HCT116 (cell line): ENCODE measurements at regions not wholly inside any gene's neighbourhood (a gene's known extent, or its start where the extent isn't known, plus 50 kb on each side); places are given as distances from the start of the nearest gene placed in this dataset.

Source experiments
- ATAC-seq: fragments of 200-7000 bp; cut with Tn5 transposase; 2 replicates; pipeline ENCODE4 v1.9.1; 2020; ENCODE audit warnings: mild to moderate bottlenecking, moderate library complexity
- BruUV-seq: library from RNA; stranded (reverse); fragments of 400-500 nt; replicated peaks from 2 replicates; lab custom pipeline; 2021; lab: Mats Ljungman, UMichigan
- CTCF ChIA-PET: fragments of 300-600 bp; sonication (Branson Sonifier 250); formaldehyde crosslinking; loops from one replicate; lab custom pipeline; 2021; ENCODE audit warnings: antibody characterized with exemption; lab: Charles Lee
- POLR2A ChIA-PET: fragments of 300-600, 350-600 bp; sonication (Branson Sonifier 250); formaldehyde crosslinking; loops from one replicate; lab custom pipeline; 2021; ENCODE audit warnings: antibody characterized with exemption; lab: Charles Lee
- RAD21 ChIA-PET, 2 experiments: fragments of 300-600 bp; sonication (Branson Sonifier 250); formaldehyde crosslinking; loops; one replicate each; lab custom pipeline; 2023; ENCODE audit warnings: low total read pairs in 2 of 2; ENCODE audit not compliant: uncharacterized antibody in 2 of 2, unreplicated experiment in 2 of 2, low non-redundant PET in 1 of 2; lab: Charles Lee
- DNase-seq: peaks from one replicate; pipeline ENCODE4 v3.0.0-alpha.2; 2010; ENCODE audit warnings: low read depth, low spot score
- H2AFZ ChIP-seq: fragments of 200-600 bp; shearing (Covaris generic), sonication (generic); 2 replicates; pipeline ENCODE4 v1.6.1; 2017; ENCODE audit warnings: low read depth, mixed run types, mixed read lengths, antibody characterized with exemption, low read length; ENCODE audit not compliant: poor library complexity, severe bottlenecking
- H3K27ac ChIP-seq: 2 replicates; pipeline ENCODE4 v1.5.1; 2012; ENCODE audit warnings: low read depth, low read length
- H3K27me3 ChIP-seq: fragments of 200-600 bp; sonication (generic); 2 replicates; pipeline ENCODE4 v1.6.1; 2016; ENCODE audit warnings: mixed run types, low read length, mixed read lengths; ENCODE audit not compliant: insufficient read depth
- H3K36me3 ChIP-seq, 2 experiments: fragments of 200-500 bp in 1 of 2; fragments of 200-600 bp in 1 of 2; sonication (Bioruptor generic) in 1 of 2; sonication (generic) in 1 of 2; 2 replicates each; pipeline versions ENCODE4 v1.5.1 to v1.6.1; 2014 to 2016; ENCODE audit warnings: low read length in 2 of 2, inconsistent platforms in 1 of 2, mixed read lengths in 1 of 2, mixed run types in 1 of 2; ENCODE audit not compliant: insufficient read depth in 2 of 2, control insufficient read depth in 1 of 2
- H3K4me1 ChIP-seq, 2 experiments: fragments of 200-600 bp in 1 of 2; sonication (generic) in 1 of 2; 2 replicates each; pipeline versions ENCODE4 v1.5.1 to v1.6.1; 2012 to 2017; ENCODE audit warnings: low read length in 2 of 2, inconsistent platforms in 1 of 2, mild to moderate bottlenecking in 1 of 2, mixed read lengths in 1 of 2, mixed run types in 1 of 2, moderate library complexity in 1 of 2; ENCODE audit not compliant: insufficient read depth in 2 of 2, control insufficient read depth in 1 of 2
- H3K4me2 ChIP-seq: fragments of 200-600 bp; sonication (generic); 2 replicates; pipeline ENCODE4 v1.6.1; 2017; ENCODE audit warnings: mixed run types, low read length, mixed read lengths
- H3K4me3 ChIP-seq, 2 experiments: fragments of 200-600 bp in 1 of 2; sonication (generic) in 1 of 2; replicated peaks in 1 of 2; 2 replicates each; pipeline ENCODE4 v1.5.1; 2011 to 2016; ENCODE audit warnings: low read length in 2 of 2, control low read depth in 1 of 2, low read depth in 1 of 2, mild to moderate bottlenecking in 1 of 2, mixed read lengths in 1 of 2, mixed run types in 1 of 2
- H3K79me2 ChIP-seq: fragments of 200-600 bp; sonication (generic); 2 replicates; pipeline ENCODE4 v1.6.1; 2017; ENCODE audit warnings: mild to moderate bottlenecking, mixed run types, low read length, moderate library complexity, mixed read lengths; ENCODE audit not compliant: insufficient read depth
- H3K9ac ChIP-seq: fragments of 200-600 bp; sonication (generic); 2 replicates; pipeline ENCODE4 v1.6.1; 2016; ENCODE audit warnings: low read length, mixed read lengths
- H3K9me2 ChIP-seq: fragments of 200-600 bp; sonication (generic), shearing (Covaris generic); 2 replicates; pipeline ENCODE4 v1.6.1; 2017; ENCODE audit warnings: mixed run types, mild to moderate bottlenecking, moderate library complexity; ENCODE audit not compliant: insufficient read depth
- H3K9me3 ChIP-seq, 2 experiments: fragments of 200-500 bp in 1 of 2; fragments of 200-600 bp in 1 of 2; sonication (Bioruptor generic) in 1 of 2; sonication (generic) in 1 of 2; 2 replicates each; pipeline ENCODE4 v1.6.1; 2014 to 2017; ENCODE audit warnings: low read length in 2 of 2, mixed read lengths in 2 of 2, inconsistent platforms in 1 of 2, low read depth in 1 of 2, mild to moderate bottlenecking in 1 of 2, mixed run types in 1 of 2, moderate library complexity in 1 of 2; ENCODE audit not compliant: control insufficient read depth in 1 of 2, insufficient read depth in 1 of 2
- H4K20me1 ChIP-seq: fragments of 200-600 bp; sonication (generic), shearing (Covaris generic); 2 replicates; pipeline ENCODE4 v1.6.1; 2017; ENCODE audit warnings: mixed run types, mild to moderate bottlenecking, moderate library complexity; ENCODE audit not compliant: insufficient read depth
- CEBPB ChIP-seq: IDR thresholded peaks from 2 replicates; pipeline ENCODE4 v1.6.1; 2012; ENCODE audit warnings: low read depth
- EZH2 ChIP-seq: fragments of 200-600 bp; sonication (generic); IDR thresholded peaks from 2 replicates; pipeline ENCODE4 v1.6.1; 2017; ENCODE audit warnings: antibody characterized with exemption, mixed run types
- FOSL1 ChIP-seq: IDR thresholded peaks from 2 replicates; pipeline ENCODE4 v1.6.1; 2012; ENCODE audit warnings: low read depth
- POLR2A ChIP-seq: IDR thresholded peaks from 2 replicates; pipeline ENCODE4 v1.7.0; 2011; ENCODE audit warnings: borderline replicate concordance; ENCODE audit not compliant: insufficient read depth, insufficient read length; ENCODE audit errors: extremely low read depth
- RAD21 ChIP-seq: IDR thresholded peaks from 2 replicates; pipeline ENCODE4 v1.6.1; 2012; ENCODE audit warnings: low read depth, mild to moderate bottlenecking
- SIN3A ChIP-seq: IDR thresholded peaks from 2 replicates; pipeline ENCODE4 v1.6.1; 2012; ENCODE audit warnings: low read depth
- ZFX ChIP-seq: fragments of 450-650 bp; IDR thresholded peaks from 2 replicates; pipeline ENCODE4 v1.6.1; 2017
- intact Hi-C: fragments of 100-400 bp; cut with micrococcal nuclease; formaldehyde crosslinking; loops from 2 replicates; pipeline ENCODE4 v1.10.0; 2022
- TF ChIP-seq, protein P1 (sequence below), 3 experiments: fragments of 200-600 bp in 1 of 3; sonication (generic) in 1 of 3; IDR thresholded peaks in 2 of 3; conservative IDR thresholded peaks in 1 of 3; 2 replicates each; pipeline ENCODE4 v1.5.1; 2012 to 2017; ENCODE audit warnings: low read depth in 2 of 3, low read length in 2 of 3, antibody characterized with exemption in 1 of 3, borderline replicate concordance in 1 of 3, control low read depth in 1 of 3, mild to moderate bottlenecking in 1 of 3, mixed read lengths in 1 of 3, mixed run types in 1 of 3, moderate library complexity in 1 of 3; ENCODE audit not compliant: insufficient read depth in 1 of 3
- TF ChIP-seq, protein P2 (sequence below): IDR thresholded peaks from 2 replicates; pipeline ENCODE4 v1.6.1; 2012
- TF ChIP-seq, protein P3 (sequence below): IDR thresholded peaks from 2 replicates; pipeline ENCODE4 v1.6.1; 2011; ENCODE audit warnings: mild to moderate bottlenecking, low read length, moderate library complexity; ENCODE audit not compliant: insufficient replicate concordance; ENCODE audit errors: extremely low read depth

DNA sequence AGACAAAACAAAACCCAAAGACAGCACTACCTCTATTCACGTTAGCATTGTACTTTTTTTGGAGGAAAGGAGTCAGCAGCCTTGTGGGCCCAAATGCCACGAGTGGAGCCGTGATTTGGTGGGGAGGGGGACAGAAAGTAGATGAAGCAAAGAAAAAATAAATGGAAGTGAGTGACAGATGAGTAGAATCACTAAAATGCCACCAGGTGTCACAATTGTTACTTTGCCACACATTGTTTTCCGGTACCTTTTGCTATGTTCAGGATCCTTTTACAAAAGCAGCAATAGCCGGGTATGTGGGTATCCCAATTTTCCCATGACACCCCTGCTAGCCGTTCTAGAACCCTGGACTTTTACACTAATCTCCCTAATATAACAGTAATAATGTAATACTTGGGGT is 85.0 kb upstream of the AK4 start:
- DNase-seq: no peak
- TF ChIP-seq, protein P1, sequence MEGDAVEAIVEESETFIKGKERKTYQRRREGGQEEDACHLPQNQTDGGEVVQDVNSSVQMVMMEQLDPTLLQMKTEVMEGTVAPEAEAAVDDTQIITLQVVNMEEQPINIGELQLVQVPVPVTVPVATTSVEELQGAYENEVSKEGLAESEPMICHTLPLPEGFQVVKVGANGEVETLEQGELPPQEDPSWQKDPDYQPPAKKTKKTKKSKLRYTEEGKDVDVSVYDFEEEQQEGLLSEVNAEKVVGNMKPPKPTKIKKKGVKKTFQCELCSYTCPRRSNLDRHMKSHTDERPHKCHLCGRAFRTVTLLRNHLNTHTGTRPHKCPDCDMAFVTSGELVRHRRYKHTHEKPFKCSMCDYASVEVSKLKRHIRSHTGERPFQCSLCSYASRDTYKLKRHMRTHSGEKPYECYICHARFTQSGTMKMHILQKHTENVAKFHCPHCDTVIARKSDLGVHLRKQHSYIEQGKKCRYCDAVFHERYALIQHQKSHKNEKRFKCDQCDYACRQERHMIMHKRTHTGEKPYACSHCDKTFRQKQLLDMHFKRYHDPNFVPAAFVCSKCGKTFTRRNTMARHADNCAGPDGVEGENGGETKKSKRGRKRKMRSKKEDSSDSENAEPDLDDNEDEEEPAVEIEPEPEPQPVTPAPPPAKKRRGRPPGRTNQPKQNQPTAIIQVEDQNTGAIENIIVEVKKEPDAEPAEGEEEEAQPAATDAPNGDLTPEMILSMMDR (IDR thresholded peaks at IDR 0.05 in 2 of 3, conservative IDR thresholded peaks at IDR 0.05 in 1 of 3; ENCODE audit: borderline replicate concordance in 1 of 3, insufficient read depth in 1 of 3, low read depth in 2 of 3, low read length in 2 of 3): peak; percentile 41 to 54 (median 51); a peak in 5 of 6 replicates
- TF ChIP-seq RAD21: peak; percentile 66
- TF ChIP-seq FOSL1: no peak
- no peaks in the 10 kb centered on the region for H4K20me1 ChIP-seq
- no peak overlapping the region for H2AFZ ChIP-seq
- H3K9me2 ChIP-seq: no peaks in the 10 kb centered on the region
- no peak for ATAC-seq
- ChIA-PET POLR2A (interaction anchor here (1.0 kb wide), 1 partner anchor 357 kb away, joined by 3 read pairs; the partner anchor contains the start of genes LEPR and LEPROT), RAD21 (interaction anchor here in 1 of 2 experiments (1.1 kb wide), 1 partner anchor 633 kb away, joined by 3 read pairs; no protein-coding TSS in a partner anchor), CTCF (interaction anchor here (0.8 to 4.7 kb wide), 5 partner anchors 12 to 624 kb away, joined by 3 to 19 read pairs (median 3); no protein-coding TSS in a partner anchor)
- no peaks in the 10 kb centered on the region for H3K9me3 ChIP-seq
- no peak overlapping the region for H3K9ac ChIP-seq
- no peak overlapping the region for H3K27ac ChIP-seq
- intact Hi-C loops: loop anchor here (1.0 to 10.0 kb wide), 5 partner anchors 82 to 1182 kb away; partner anchors contain the start of genes AK4, LEPR and LEPROT
- no peak overlapping the region for H3K4me2 ChIP-seq
- H3K79me2 ChIP-seq: no peaks in the 10 kb centered on the region
- H3K27me3 ChIP-seq: no peaks in the 10 kb centered on the region
- no peak overlapping the region for H3K4me3 ChIP-seq
- peaks cover 7 to 12% of the 10 kb centered on the region in 2 experiments; a peak in 3 of 4 replicates for H3K4me1 ChIP-seq
- no peaks in the 10 kb centered on the region for H3K36me3 ChIP-seq
- no TSS peak for BruUV-seq

DNA sequence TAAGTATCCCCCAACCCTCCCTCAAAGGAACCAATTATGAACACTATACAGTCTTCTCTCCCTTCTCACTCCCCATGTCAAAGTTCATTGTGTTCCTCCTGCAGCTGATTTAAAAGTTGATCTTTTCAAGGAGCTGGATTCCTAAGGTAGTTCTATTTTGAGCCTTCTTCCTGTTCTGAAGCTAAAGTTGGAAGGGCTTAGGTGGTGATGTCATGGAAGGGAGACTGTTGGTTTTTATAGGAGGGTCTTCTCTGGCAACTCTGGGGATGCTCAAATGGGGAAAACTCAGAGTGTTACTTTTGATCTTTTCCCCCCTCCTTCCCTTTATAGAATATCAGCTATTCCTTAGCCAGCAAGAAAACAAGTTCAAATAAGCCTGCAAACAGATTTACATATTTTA is 83.0 kb upstream of the AK4 start:
- H3K9me2 ChIP-seq: no peaks in the 10 kb centered on the region
- no peaks in the 10 kb centered on the region for H3K79me2 ChIP-seq
- no peak for TF ChIP-seq POLR2A
- no peak for TF ChIP-seq EZH2
- TF ChIP-seq FOSL1: no peak
- no peak for TF ChIP-seq ZFX
- TF ChIP-seq SIN3A: no peak
- TF ChIP-seq CEBPB: no peak
- TF ChIP-seq, protein P2, sequence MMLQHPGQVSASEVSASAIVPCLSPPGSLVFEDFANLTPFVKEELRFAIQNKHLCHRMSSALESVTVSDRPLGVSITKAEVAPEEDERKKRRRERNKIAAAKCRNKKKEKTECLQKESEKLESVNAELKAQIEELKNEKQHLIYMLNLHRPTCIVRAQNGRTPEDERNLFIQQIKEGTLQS: no peak
- TF ChIP-seq, protein P3, sequence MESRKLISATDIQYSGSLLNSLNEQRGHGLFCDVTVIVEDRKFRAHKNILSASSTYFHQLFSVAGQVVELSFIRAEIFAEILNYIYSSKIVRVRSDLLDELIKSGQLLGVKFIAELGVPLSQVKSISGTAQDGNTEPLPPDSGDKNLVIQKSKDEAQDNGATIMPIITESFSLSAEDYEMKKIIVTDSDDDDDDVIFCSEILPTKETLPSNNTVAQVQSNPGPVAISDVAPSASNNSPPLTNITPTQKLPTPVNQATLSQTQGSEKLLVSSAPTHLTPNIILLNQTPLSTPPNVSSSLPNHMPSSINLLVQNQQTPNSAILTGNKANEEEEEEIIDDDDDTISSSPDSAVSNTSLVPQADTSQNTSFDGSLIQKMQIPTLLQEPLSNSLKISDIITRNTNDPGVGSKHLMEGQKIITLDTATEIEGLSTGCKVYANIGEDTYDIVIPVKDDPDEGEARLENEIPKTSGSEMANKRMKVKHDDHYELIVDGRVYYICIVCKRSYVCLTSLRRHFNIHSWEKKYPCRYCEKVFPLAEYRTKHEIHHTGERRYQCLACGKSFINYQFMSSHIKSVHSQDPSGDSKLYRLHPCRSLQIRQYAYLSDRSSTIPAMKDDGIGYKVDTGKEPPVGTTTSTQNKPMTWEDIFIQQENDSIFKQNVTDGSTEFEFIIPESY: no peak
- no peaks in the 10 kb centered on the region for H3K9me3 ChIP-seq
- CTCF ChIA-PET: interaction anchor here (0.8 to 4.7 kb wide), 5 partner anchors 8 to 622 kb away, joined by 3 to 18 read pairs (median 3); no protein-coding TSS in a partner anchor
- DNase-seq: no peak
- ATAC-seq: no peak
- no peak overlapping the region for H3K4me3 ChIP-seq
- no peaks in the 10 kb centered on the region for H4K20me1 ChIP-seq
- H3K27me3 ChIP-seq: no peaks in the 10 kb centered on the region
- no peak overlapping the region for H2AFZ ChIP-seq
- RAD21 ChIA-PET: no interaction called here
- no peaks in the 10 kb centered on the region for H3K36me3 ChIP-seq
- intact Hi-C loops: loop anchor here (10.0 kb wide), 3 partner anchors 80 to 1180 kb away; partner anchors contain the start of genes AK4, LEPR and LEPROT
- peaks cover 10 to 23% of the 10 kb centered on the region in 2 experiments; a peak in 3 of 4 replicates for H3K4me1 ChIP-seq
- peak overlapping the region; percentile 84; the same call in 1 of the 2 replicates for H3K4me2 ChIP-seq
- POLR2A ChIA-PET: no interaction called here
- TSS peak; percentile 34 for BruUV-seq
- no peak overlapping the region for H3K9ac ChIP-seq
- H3K27ac ChIP-seq: no peak overlapping the region
